ENCODE measurements at regions not wholly inside any gene's neighbourhood (a gene's known extent, or its start where the extent isn't known, plus 50 kb on each side); places are given as distances from the start of the nearest gene placed in this dataset.

GRCh38 chr2:206390181-206390580, 53.2 kb upstream of the ADAM23 start:
- TF ChIP-seq CTCF (IDR thresholded peaks at IDR 0.05) (no peak), POLR2AphosphoS5 (IDR thresholded peaks at IDR 0.05; ENCODE audit: low read depth, low read length) (no peak), SIN3A (IDR thresholded peaks at IDR 0.05; ENCODE audit: borderline replicate concordance, insufficient read depth, low read depth, low read length) (no peak), TCF7L2 (IDR thresholded peaks at IDR 0.05; ENCODE audit: low read depth, low read length) (no peak)
- TF ChIP-seq, protein P1, sequence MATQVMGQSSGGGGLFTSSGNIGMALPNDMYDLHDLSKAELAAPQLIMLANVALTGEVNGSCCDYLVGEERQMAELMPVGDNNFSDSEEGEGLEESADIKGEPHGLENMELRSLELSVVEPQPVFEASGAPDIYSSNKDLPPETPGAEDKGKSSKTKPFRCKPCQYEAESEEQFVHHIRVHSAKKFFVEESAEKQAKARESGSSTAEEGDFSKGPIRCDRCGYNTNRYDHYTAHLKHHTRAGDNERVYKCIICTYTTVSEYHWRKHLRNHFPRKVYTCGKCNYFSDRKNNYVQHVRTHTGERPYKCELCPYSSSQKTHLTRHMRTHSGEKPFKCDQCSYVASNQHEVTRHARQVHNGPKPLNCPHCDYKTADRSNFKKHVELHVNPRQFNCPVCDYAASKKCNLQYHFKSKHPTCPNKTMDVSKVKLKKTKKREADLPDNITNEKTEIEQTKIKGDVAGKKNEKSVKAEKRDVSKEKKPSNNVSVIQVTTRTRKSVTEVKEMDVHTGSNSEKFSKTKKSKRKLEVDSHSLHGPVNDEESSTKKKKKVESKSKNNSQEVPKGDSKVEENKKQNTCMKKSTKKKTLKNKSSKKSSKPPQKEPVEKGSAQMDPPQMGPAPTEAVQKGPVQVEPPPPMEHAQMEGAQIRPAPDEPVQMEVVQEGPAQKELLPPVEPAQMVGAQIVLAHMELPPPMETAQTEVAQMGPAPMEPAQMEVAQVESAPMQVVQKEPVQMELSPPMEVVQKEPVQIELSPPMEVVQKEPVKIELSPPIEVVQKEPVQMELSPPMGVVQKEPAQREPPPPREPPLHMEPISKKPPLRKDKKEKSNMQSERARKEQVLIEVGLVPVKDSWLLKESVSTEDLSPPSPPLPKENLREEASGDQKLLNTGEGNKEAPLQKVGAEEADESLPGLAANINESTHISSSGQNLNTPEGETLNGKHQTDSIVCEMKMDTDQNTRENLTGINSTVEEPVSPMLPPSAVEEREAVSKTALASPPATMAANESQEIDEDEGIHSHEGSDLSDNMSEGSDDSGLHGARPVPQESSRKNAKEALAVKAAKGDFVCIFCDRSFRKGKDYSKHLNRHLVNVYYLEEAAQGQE (IDR thresholded peaks at IDR 0.05; ENCODE audit: insufficient read depth in 1 of 2, low read depth in 2 of 2, low read length in 1 of 2), result no peak

Measured in Panc1 (cell line).